Endodermal cell (in vitro differentiated cells): ENCODE measurements at regions not wholly inside any gene's neighbourhood (a gene's known extent, or its start where the extent isn't known, plus 50 kb on each side); places are given as distances from the start of the nearest gene placed in this dataset.

Experiments
- DNase-seq: peaks from one replicate; pipeline ENCODE4 v3.0.0-alpha.2; 2017
- H3K27ac ChIP-seq: 2 replicates; pipeline ENCODE4 v1.5.1; 2013; ENCODE audit warnings: mild to moderate bottlenecking, low read depth, low read length, moderate library complexity
- H3K27me3 ChIP-seq: 2 replicates; pipeline ENCODE4 v1.6.1; 2013; ENCODE audit warnings: mild to moderate bottlenecking, low read length, moderate library complexity; ENCODE audit not compliant: insufficient read depth, control insufficient read depth, poor library complexity, severe bottlenecking
- H3K36me3 ChIP-seq: 2 replicates; pipeline ENCODE4 v1.7.0; 2013; ENCODE audit warnings: mild to moderate bottlenecking, low read length, moderate library complexity; ENCODE audit not compliant: control insufficient read depth, insufficient read depth
- H3K4me1 ChIP-seq: one replicate; pipeline ENCODE4 v1.7.0; 2013; ENCODE audit warnings: low read length; ENCODE audit not compliant: control insufficient read depth, insufficient read depth
- H3K4me3 ChIP-seq: 2 replicates; pipeline ENCODE4 v1.5.1; 2013; ENCODE audit warnings: mild to moderate bottlenecking, low read length, moderate library complexity
- H3K9ac ChIP-seq: 2 replicates; pipeline ENCODE4 v1.6.1; 2013; ENCODE audit warnings: mild to moderate bottlenecking, low read length, moderate library complexity; ENCODE audit not compliant: poor library complexity, severe bottlenecking; ENCODE audit errors: extremely low read depth
- H3K9me3 ChIP-seq: 2 replicates; pipeline ENCODE4 v1.6.1; 2013; ENCODE audit warnings: mild to moderate bottlenecking, low read length, moderate library complexity; ENCODE audit not compliant: control insufficient read depth
- H3K27ac Mint-ChIP-seq: 2 replicates; pipeline ENCODE4 v1.8.0; 2020; ENCODE audit warnings: mixed read lengths
- H3K27me3 Mint-ChIP-seq: 2 replicates; pipeline ENCODE4 v1.8.0; 2021; ENCODE audit warnings: mild to moderate bottlenecking, mixed read lengths; ENCODE audit not compliant: insufficient read depth
- H3K36me3 Mint-ChIP-seq: 2 replicates; pipeline ENCODE4 v1.8.0; 2020; ENCODE audit warnings: low read depth, mixed read lengths
- H3K4me1 Mint-ChIP-seq: 2 replicates; pipeline ENCODE4 v1.8.0; 2020; ENCODE audit warnings: mixed read lengths
- H3K4me3 Mint-ChIP-seq: 2 replicates; pipeline ENCODE4 v1.8.0; 2020; ENCODE audit warnings: mild to moderate bottlenecking, moderate library complexity, mixed read lengths
- H3K9me3 Mint-ChIP-seq: 2 replicates; pipeline ENCODE4 v1.8.0; 2020; ENCODE audit warnings: mild to moderate bottlenecking, mixed read lengths
- WGBS, 2 experiments: methylation state at CpG; one replicate each; pipeline versions ENCODE4 v1.1.5 to v1.1.7; 2013; ENCODE audit warnings: missing lambda C conversion rate in 2 of 2, mixed read lengths in 1 of 2; ENCODE audit not compliant: insufficient coverage in 1 of 2, insufficient read length in 1 of 2; 5-methylcytosine and 5-hydroxymethylcytosine counted together
- TF ChIP-seq, protein P1 (sequence below): fragments of 200-600 bp; sonication (generic); conservative IDR thresholded peaks from 2 replicates; pipeline ENCODE4 v1.5.0; 2021; ENCODE audit warnings: antibody characterized with exemption, mild to moderate bottlenecking

DNA sequence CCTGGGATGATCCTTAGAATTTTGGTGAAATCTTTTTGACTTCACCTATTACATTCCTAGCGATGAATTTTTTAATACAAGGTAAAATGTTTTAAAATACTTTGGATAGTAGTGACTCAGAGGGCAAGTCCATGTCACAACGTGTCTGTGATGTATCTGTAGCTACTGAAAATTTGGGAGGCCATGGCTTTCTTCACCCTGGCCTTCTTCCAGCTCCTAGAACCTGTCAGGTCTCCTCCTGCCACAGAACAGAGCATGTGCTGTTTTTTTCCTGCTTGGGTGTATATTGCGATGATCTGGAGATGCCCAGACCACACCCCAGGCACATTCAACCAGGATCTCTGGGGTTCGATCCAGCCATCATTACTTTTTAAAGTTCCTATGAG, 194.4 kb downstream of the BTBD3 start:
- Mint-ChIP-seq H3K36me3 (no peaks in the 10 kb centered on the region), H3K27ac (no peak overlapping the region), H3K9me3 (peaks cover 3% of the 10 kb centered on the region), H3K4me1 (peaks cover 8% of the 10 kb centered on the region), H3K4me3 (no peak overlapping the region), H3K27me3 (no peaks in the 10 kb centered on the region)
- TF ChIP-seq, protein P1, sequence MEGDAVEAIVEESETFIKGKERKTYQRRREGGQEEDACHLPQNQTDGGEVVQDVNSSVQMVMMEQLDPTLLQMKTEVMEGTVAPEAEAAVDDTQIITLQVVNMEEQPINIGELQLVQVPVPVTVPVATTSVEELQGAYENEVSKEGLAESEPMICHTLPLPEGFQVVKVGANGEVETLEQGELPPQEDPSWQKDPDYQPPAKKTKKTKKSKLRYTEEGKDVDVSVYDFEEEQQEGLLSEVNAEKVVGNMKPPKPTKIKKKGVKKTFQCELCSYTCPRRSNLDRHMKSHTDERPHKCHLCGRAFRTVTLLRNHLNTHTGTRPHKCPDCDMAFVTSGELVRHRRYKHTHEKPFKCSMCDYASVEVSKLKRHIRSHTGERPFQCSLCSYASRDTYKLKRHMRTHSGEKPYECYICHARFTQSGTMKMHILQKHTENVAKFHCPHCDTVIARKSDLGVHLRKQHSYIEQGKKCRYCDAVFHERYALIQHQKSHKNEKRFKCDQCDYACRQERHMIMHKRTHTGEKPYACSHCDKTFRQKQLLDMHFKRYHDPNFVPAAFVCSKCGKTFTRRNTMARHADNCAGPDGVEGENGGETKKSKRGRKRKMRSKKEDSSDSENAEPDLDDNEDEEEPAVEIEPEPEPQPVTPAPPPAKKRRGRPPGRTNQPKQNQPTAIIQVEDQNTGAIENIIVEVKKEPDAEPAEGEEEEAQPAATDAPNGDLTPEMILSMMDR: no peak
- Histone ChIP-seq H3K4me1 (peaks cover 4% of the 10 kb centered on the region), H3K27ac (no peak overlapping the region), H3K4me3 (no peak overlapping the region), H3K27me3 (no peaks in the 10 kb centered on the region), H3K9ac (no peak overlapping the region), H3K36me3 (no peaks in the 10 kb centered on the region), H3K9me3 (no peaks in the 10 kb centered on the region)
- 90 to 96% methylated on average over 2 to 3 of the region's 4 CpGs for WGBS, 2 experiments
- DNase-seq: no peak

DNA sequence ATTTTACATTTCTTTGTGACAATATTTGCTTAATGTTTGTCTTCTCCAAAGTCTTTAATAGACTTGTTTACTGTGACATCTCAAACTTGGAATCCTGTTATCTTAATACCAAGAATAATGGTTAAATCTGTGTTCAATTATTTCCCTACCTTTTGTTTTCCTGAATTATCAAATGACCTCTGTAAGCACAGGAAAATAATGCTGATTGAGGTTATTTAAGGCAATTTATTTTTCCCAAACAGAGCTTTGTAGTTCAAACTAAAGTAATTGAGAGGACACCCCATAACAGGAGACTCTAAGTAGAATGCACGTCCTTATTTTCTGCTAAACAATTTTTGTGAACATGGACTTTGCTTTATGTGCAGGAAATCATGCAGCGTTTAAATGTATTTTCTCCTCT, 195.0 kb downstream of the BTBD3 start:
- Mint-ChIP-seq H3K9me3 (no peaks in the 10 kb centered on the region), H3K27ac (no peak overlapping the region), H3K36me3 (no peaks in the 10 kb centered on the region), H3K4me1 (peaks cover 8% of the 10 kb centered on the region), H3K4me3 (no peak overlapping the region), H3K27me3 (no peaks in the 10 kb centered on the region)
- Histone ChIP-seq H3K4me1 (peaks cover 4% of the 10 kb centered on the region), H3K36me3 (no peaks in the 10 kb centered on the region), H3K4me3 (no peak overlapping the region), H3K27me3 (no peaks in the 10 kb centered on the region), H3K9me3 (no peaks in the 10 kb centered on the region), H3K9ac (no peak overlapping the region), H3K27ac (no peak overlapping the region)
- TF ChIP-seq, protein P1: no peak
- no peak for DNase-seq
- 97% methylated on average over 2 of the region's 2 CpGs for WGBS, 2 experiments

DNA sequence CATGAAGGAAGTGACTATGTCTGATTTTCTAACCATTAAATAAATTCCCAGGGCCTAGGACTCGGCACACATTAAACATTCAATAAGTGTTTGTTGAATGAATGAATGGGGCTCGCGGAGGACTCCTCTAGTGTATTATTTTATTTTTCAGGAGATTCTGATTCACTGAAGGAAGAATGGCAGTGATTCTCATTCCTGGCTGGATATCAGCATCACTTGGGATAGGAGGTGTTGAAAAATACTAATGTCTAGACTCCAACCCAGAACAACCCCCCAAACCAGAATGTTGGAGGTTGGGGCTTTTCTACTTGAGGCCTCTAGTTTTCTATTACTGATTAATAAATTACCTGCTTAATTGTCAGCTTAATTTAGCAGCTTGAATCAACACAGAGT, 195.4 kb downstream of the BTBD3 start:
- Histone ChIP-seq H3K36me3 (no peaks in the 10 kb centered on the region), H3K27me3 (no peaks in the 10 kb centered on the region), H3K27ac (no peak overlapping the region), H3K4me3 (no peak overlapping the region), H3K4me1 (peaks cover 4% of the 10 kb centered on the region), H3K9me3 (no peaks in the 10 kb centered on the region), H3K9ac (no peak overlapping the region)
- no peak for DNase-seq
- H3K27ac Mint-ChIP-seq: no peak overlapping the region
- TF ChIP-seq, protein P1: no peak
- H3K4me3 Mint-ChIP-seq: no peak overlapping the region
- H3K36me3 Mint-ChIP-seq: no peaks in the 10 kb centered on the region
- no peaks in the 10 kb centered on the region for H3K9me3 Mint-ChIP-seq
- 100% methylated on average over 3 of the region's 3 CpGs; no CpG with 5 or more reads in 1 of the 2 experiments for WGBS, 2 experiments
- no peaks in the 10 kb centered on the region for H3K27me3 Mint-ChIP-seq
- H3K4me1 Mint-ChIP-seq: peaks cover 8% of the 10 kb centered on the region
